ENCODE measurements at regions not wholly inside any gene's neighbourhood (a gene's known extent, or its start where the extent isn't known, plus 50 kb on each side); places are given as distances from the start of the nearest gene placed in this dataset.
A peak's percentile ranks its signal among the peaks of the same experiment; 100 is the strongest.

DNA sequence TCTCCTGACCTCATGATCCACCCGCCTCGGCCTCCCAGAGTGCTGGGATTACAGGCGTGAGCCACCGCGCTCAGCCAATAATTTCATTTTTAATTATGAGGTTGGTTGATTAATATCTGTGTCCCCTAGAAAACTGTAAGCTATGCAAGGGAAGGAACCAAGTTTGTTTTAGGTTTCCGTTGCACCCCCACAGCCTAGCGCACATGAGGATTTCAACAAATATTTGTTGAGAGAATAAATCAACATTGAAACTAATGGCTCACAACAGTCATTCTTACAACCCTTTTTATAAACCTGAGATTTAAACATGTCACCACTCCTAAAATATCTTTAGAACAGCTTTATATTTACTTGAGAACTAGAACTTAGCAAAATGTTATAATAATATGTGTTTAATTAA is 114.0 kb upstream of the CARMIL1 start:
- Histone ChIP-seq H3K9me3 (ENCODE audit: control insufficient read depth in 2 of 3, low read length in 3 of 3) (no peaks in the 10 kb centered on the region), H3K4me3 (ENCODE audit: low read length) (no peak overlapping the region), H3K4me1 (ENCODE audit: control insufficient read depth in 2 of 2, insufficient read depth in 2 of 2, low read length in 2 of 2) (no peaks in the 10 kb centered on the region), H3K27ac (ENCODE audit: low read depth, low read length) (no peak overlapping the region), H3K36me3 (ENCODE audit: control insufficient read depth in 2 of 3, insufficient read depth in 3 of 3, low read length in 3 of 3) (no peaks in the 10 kb centered on the region), H3K27me3 (ENCODE audit: control insufficient read depth in 2 of 2, insufficient read depth in 2 of 2, low read length in 2 of 2) (no peaks in the 10 kb centered on the region)
- CTCF ChIA-PET, result no interaction called here
- peak overlapping the region in 1 of 9 donors; percentile 92 for H3K27ac Mint-ChIP-seq
- H3K4me1 Mint-ChIP-seq, result peaks cover 0 to 71% (median 20%) of the 10 kb centered on the region in 7 donors
- DNase-seq (no peak), ATAC-seq (no peak)
- POLR2A ChIA-PET, result no interaction called here
- peaks cover 0 to 16% (median 0%) of the 10 kb centered on the region in 5 donors for H3K27me3 Mint-ChIP-seq
- H3K36me3 Mint-ChIP-seq, result peaks cover 0 to 26% (median 3%) of the 10 kb centered on the region in 5 donors
- intact Hi-C loops (cut with micrococcal nuclease), result loop anchor here in 1 of 2 donors (1.0 kb wide), 1 partner anchor 27 kb away; no protein-coding TSS in a partner anchor
- H3K9me3 Mint-ChIP-seq, result peaks cover 0 to 12% (median 2%) of the 10 kb centered on the region in 11 donors
- H3K4me3 Mint-ChIP-seq, result peak overlapping the region in 3 of 10 donors; percentile 7 to 82 (median 27)

GRCh38 chr6:25165800-25166199 is 113.4 kb upstream of the CARMIL1 start:
- H3K27ac ChIP-seq (ENCODE audit: low read depth, low read length), result no peak overlapping the region
- Mint-ChIP-seq H3K9me3 (peaks cover 0 to 10% (median 0%) of the 10 kb centered on the region in 11 donors), H3K36me3 (peaks cover 0 to 21% (median 3%) of the 10 kb centered on the region in 5 donors), H3K27me3 (peaks cover 0 to 15% (median 0%) of the 10 kb centered on the region in 5 donors), H3K4me3 (peak overlapping the region in 4 of 10 donors; percentile 10 to 82 (median 17)), H3K4me1 (peaks cover 0 to 75% (median 20%) of the 10 kb centered on the region in 7 donors), H3K27ac (peak overlapping the region in 3 of 9 donors; percentile 12 to 92 (median 19))
- no peaks in the 10 kb centered on the region for H3K9me3 ChIP-seq (ENCODE audit: control insufficient read depth in 2 of 3, low read length in 3 of 3)
- no peaks in the 10 kb centered on the region for H3K36me3 ChIP-seq (ENCODE audit: control insufficient read depth in 2 of 3, insufficient read depth in 3 of 3, low read length in 3 of 3)
- no peaks in the 10 kb centered on the region for H3K27me3 ChIP-seq (ENCODE audit: control insufficient read depth in 2 of 2, insufficient read depth in 2 of 2, low read length in 2 of 2)
- ChIA-PET POLR2A (interaction anchor here (0.7 to 1.3 kb wide), 2 partner anchors 14 to 27 kb away, joined by 3 to 4 read pairs; no protein-coding TSS in a partner anchor), CTCF (no interaction called here)
- no peak overlapping the region for H3K4me3 ChIP-seq (ENCODE audit: low read length)
- intact Hi-C loops (cut with micrococcal nuclease), result loop anchor here in 1 of 2 donors (1.0 kb wide), 1 partner anchor 27 kb away; no protein-coding TSS in a partner anchor
- DNase-seq, result no peak
- no peak for ATAC-seq
- no peaks in the 10 kb centered on the region for H3K4me1 ChIP-seq (ENCODE audit: control insufficient read depth in 2 of 2, insufficient read depth in 2 of 2, low read length in 2 of 2)

DNA sequence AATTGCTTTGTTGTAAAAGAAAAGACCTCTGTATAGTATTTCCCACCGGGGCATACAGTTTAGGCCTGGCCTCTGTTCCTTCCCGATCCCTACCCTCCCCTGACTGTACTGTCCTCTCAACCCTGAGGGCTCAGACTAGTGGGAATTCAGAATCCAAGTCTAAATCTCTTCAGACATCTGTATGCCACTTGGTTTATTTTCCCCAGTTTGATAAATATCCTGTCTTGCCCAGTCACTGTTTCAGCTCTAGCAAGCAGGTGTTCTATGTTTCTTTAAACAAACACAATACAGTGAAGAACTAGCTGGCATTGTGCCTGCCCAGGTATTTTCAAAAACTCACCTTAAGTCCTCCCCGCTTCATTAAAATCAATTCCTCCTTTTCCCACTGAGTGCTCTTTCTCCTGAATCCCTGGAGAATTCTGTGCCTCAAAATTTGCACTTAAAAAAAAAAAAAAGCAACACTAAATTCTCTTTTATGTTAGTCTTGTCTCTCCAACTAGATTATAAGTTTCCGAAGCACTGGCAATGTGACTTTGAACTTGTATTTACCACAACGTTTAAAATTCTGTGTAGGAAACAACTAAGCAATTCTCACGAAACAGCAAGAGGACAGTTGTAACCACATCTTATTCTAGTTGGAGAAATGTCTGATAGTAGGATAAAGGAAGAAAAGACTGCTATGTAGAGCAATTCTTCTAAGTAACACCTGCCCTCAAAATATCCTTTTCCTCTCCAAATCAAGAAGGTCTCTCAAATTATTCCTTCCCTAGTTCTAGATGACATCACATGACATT is 112.0 kb upstream of the CARMIL1 start:
- ChIA-PET POLR2A (interaction anchor here (1.3 kb wide), 1 partner anchor 29 kb away, joined by 3 read pairs; no protein-coding TSS in a partner anchor), CTCF (no interaction called here)
- Histone ChIP-seq H3K4me1 (ENCODE audit: control insufficient read depth in 2 of 2, insufficient read depth in 2 of 2, low read length in 2 of 2) (no peaks in the 10 kb centered on the region), H3K27ac (ENCODE audit: low read depth, low read length) (no peak overlapping the region), H3K27me3 (ENCODE audit: control insufficient read depth in 2 of 2, insufficient read depth in 2 of 2, low read length in 2 of 2) (no peaks in the 10 kb centered on the region), H3K4me3 (ENCODE audit: low read length) (no peak overlapping the region), H3K9me3 (ENCODE audit: control insufficient read depth in 2 of 3, low read length in 3 of 3) (no peaks in the 10 kb centered on the region), H3K36me3 (ENCODE audit: control insufficient read depth in 2 of 3, insufficient read depth in 3 of 3, low read length in 3 of 3) (no peaks in the 10 kb centered on the region)
- Mint-ChIP-seq H3K9me3 (peaks cover 0 to 4% (median 0%) of the 10 kb centered on the region in 11 donors), H3K27ac (peak overlapping the region in 1 of 9 donors; percentile 92), H3K36me3 (peaks cover 0 to 16% (median 0%) of the 10 kb centered on the region in 5 donors), H3K27me3 (peaks cover 0 to 9% (median 0%) of the 10 kb centered on the region in 5 donors), H3K4me1 (peaks cover 0 to 76% (median 20%) of the 10 kb centered on the region in 7 donors), H3K4me3 (peak overlapping the region in 2 of 10 donors; percentile 3 to 82)
- ATAC-seq (no peak), DNase-seq (no peak)
- intact Hi-C loops (cut with micrococcal nuclease), result loop anchor here in 1 of 2 donors (1.0 kb wide), 1 partner anchor 8 kb away; no protein-coding TSS in a partner anchor

GRCh38 chr6:25167961-25168360 is 111.2 kb upstream of the CARMIL1 start:
- DNase-seq (no peak), ATAC-seq (no peak)
- ChIA-PET POLR2A (interaction anchor here (0.7 kb wide), 1 partner anchor 206 kb away, joined by 3 read pairs; no protein-coding TSS in a partner anchor), CTCF (no interaction called here)
- H3K9me3 ChIP-seq (ENCODE audit: control insufficient read depth in 2 of 3, low read length in 3 of 3), result no peaks in the 10 kb centered on the region
- intact Hi-C loops (cut with micrococcal nuclease), result loop anchor here in 1 of 2 donors (1.0 kb wide), 1 partner anchor 7 kb away; no protein-coding TSS in a partner anchor
- no peaks in the 10 kb centered on the region for H3K27me3 ChIP-seq (ENCODE audit: control insufficient read depth in 2 of 2, insufficient read depth in 2 of 2, low read length in 2 of 2)
- Mint-ChIP-seq H3K9me3 (peaks cover 0 to 4% (median 0%) of the 10 kb centered on the region in 11 donors), H3K4me1 (peaks cover 0 to 82% (median 20%) of the 10 kb centered on the region in 7 donors), H3K27ac (peak overlapping the region in 2 of 9 donors; percentile 17 to 92), H3K27me3 (peaks cover 0 to 13% (median 3%) of the 10 kb centered on the region in 5 donors), H3K4me3 (peak overlapping the region in 1 of 10 donors; percentile 82), H3K36me3 (peaks cover 0 to 20% (median 0%) of the 10 kb centered on the region in 5 donors)
- no peaks in the 10 kb centered on the region for H3K4me1 ChIP-seq (ENCODE audit: control insufficient read depth in 2 of 2, insufficient read depth in 2 of 2, low read length in 2 of 2)
- no peaks in the 10 kb centered on the region for H3K36me3 ChIP-seq (ENCODE audit: control insufficient read depth in 2 of 3, insufficient read depth in 3 of 3, low read length in 3 of 3)
- no peak overlapping the region for H3K4me3 ChIP-seq (ENCODE audit: low read length)
- H3K27ac ChIP-seq (ENCODE audit: low read depth, low read length), result no peak overlapping the region

GRCh38 chr6:25168637-25169036 is 110.5 kb upstream of the CARMIL1 start:
- no peak overlapping the region for H3K4me3 ChIP-seq (ENCODE audit: low read length)
- POLR2A ChIA-PET, result no interaction called here
- peaks cover 0 to 15% (median 5%) of the 10 kb centered on the region in 5 donors for H3K27me3 Mint-ChIP-seq
- intact Hi-C loops (cut with micrococcal nuclease), result no loop called here
- no peak overlapping the region for H3K27ac Mint-ChIP-seq
- H3K27ac ChIP-seq (ENCODE audit: low read depth, low read length), result no peak overlapping the region
- peaks cover 0 to 16% (median 0%) of the 10 kb centered on the region in 5 donors for H3K36me3 Mint-ChIP-seq
- peaks cover 0 to 86% (median 20%) of the 10 kb centered on the region in 7 donors for H3K4me1 Mint-ChIP-seq
- peaks cover 0 to 4% (median 0%) of the 10 kb centered on the region in 11 donors for H3K9me3 Mint-ChIP-seq
- no peak overlapping the region for H3K4me3 Mint-ChIP-seq
- H3K4me1 ChIP-seq (ENCODE audit: control insufficient read depth in 2 of 2, insufficient read depth in 2 of 2, low read length in 2 of 2), result no peaks in the 10 kb centered on the region
- DNase-seq, result no peak
- no peaks in the 10 kb centered on the region for H3K9me3 ChIP-seq (ENCODE audit: control insufficient read depth in 2 of 3, low read length in 3 of 3)
- ATAC-seq, result no peak
- no peaks in the 10 kb centered on the region for H3K27me3 ChIP-seq (ENCODE audit: control insufficient read depth in 2 of 2, insufficient read depth in 2 of 2, low read length in 2 of 2)
- H3K36me3 ChIP-seq (ENCODE audit: control insufficient read depth in 2 of 3, insufficient read depth in 3 of 3, low read length in 3 of 3), result no peaks in the 10 kb centered on the region
- CTCF ChIA-PET, result no interaction called here

DNA sequence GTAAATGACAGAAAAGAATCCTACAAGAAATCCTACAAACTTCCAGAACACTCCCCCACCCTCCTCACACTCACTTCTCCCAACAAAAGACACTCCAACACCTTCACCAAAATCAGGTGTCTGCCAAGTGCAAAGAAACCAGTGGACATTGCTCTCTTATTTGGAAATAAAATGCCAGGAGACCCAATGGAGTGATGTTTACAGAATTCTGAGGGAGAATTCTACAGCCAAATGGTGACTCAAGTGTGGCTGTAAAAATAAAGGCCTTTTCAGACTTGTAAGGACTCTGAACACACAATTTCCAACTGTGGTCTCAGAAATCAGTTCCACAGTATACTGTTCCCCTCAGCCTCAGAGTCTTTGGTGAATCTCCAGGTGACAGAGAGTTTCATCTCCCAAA is 109.6 kb upstream of the CARMIL1 start:
- POLR2A ChIA-PET, result no interaction called here
- Histone ChIP-seq H3K36me3 (ENCODE audit: control insufficient read depth in 2 of 3, insufficient read depth in 3 of 3, low read length in 3 of 3) (no peaks in the 10 kb centered on the region), H3K9me3 (ENCODE audit: control insufficient read depth in 2 of 3, low read length in 3 of 3) (no peaks in the 10 kb centered on the region), H3K4me3 (ENCODE audit: low read length) (no peak overlapping the region), H3K4me1 (ENCODE audit: control insufficient read depth in 2 of 2, insufficient read depth in 2 of 2, low read length in 2 of 2) (no peaks in the 10 kb centered on the region), H3K27ac (ENCODE audit: low read depth, low read length) (no peak overlapping the region), H3K27me3 (ENCODE audit: control insufficient read depth in 2 of 2, insufficient read depth in 2 of 2, low read length in 2 of 2) (no peaks in the 10 kb centered on the region)
- ATAC-seq, result no peak
- Mint-ChIP-seq H3K27me3 (peaks cover 0 to 12% (median 1%) of the 10 kb centered on the region in 5 donors), H3K27ac (peak overlapping the region in 1 of 9 donors; percentile 69), H3K36me3 (peaks cover 0 to 10% (median 0%) of the 10 kb centered on the region in 5 donors), H3K4me1 (peaks cover 0 to 88% (median 20%) of the 10 kb centered on the region in 7 donors), H3K9me3 (peaks cover 0 to 1% (median 0%) of the 10 kb centered on the region in 11 donors), H3K4me3 (no peak overlapping the region)
- no peak for DNase-seq
- intact Hi-C loops (cut with micrococcal nuclease), result no loop called here
- CTCF ChIA-PET, result no interaction called here
